ENCODE measurements at regions not wholly inside any gene's neighbourhood (a gene's known extent, or its start where the extent isn't known, plus 50 kb on each side); places are given as distances from the start of the nearest gene placed in this dataset.

DNA sequence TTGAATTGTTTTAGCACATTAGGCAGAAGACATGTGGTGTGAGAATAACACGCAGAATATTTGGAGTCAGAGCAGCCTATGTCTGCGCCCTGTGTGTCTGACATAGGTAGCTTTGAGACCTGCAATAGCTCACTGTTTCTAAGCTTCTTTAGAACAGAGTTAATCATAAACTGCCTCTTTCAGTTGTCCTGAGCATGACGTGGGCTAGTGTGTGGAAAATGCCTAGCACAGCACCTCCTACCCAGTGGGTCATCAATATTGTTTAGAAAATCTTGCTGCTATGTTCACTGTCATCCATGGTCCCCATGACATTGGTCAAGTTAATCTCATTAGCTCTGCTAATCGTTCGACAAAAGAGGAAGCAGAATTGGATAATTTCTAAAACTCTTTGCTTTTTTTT lies 357.4 kb upstream of the SGCD start:
- H3K4me1 ChIP-seq (ENCODE audit: control insufficient read depth in 2 of 3, insufficient read depth in 2 of 3, low read depth in 1 of 3, low read length in 3 of 3) = no peaks in the 10 kb centered on the region
- H3K9ac ChIP-seq (ENCODE audit: low read length in 3 of 3) = no peak overlapping the region
- H3K27ac ChIP-seq (ENCODE audit: low read depth in 2 of 2, low read length in 2 of 2) = no peak overlapping the region
- no peaks in the 10 kb centered on the region for H3K27me3 ChIP-seq (ENCODE audit: control insufficient read depth, insufficient read depth, low read length)
- TF ChIP-seq, protein P1, sequence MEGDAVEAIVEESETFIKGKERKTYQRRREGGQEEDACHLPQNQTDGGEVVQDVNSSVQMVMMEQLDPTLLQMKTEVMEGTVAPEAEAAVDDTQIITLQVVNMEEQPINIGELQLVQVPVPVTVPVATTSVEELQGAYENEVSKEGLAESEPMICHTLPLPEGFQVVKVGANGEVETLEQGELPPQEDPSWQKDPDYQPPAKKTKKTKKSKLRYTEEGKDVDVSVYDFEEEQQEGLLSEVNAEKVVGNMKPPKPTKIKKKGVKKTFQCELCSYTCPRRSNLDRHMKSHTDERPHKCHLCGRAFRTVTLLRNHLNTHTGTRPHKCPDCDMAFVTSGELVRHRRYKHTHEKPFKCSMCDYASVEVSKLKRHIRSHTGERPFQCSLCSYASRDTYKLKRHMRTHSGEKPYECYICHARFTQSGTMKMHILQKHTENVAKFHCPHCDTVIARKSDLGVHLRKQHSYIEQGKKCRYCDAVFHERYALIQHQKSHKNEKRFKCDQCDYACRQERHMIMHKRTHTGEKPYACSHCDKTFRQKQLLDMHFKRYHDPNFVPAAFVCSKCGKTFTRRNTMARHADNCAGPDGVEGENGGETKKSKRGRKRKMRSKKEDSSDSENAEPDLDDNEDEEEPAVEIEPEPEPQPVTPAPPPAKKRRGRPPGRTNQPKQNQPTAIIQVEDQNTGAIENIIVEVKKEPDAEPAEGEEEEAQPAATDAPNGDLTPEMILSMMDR (IDR thresholded peaks at IDR 0.05; ENCODE audit: borderline replicate concordance, extremely low read depth, insufficient read depth) = no peak
- peak in 1 of 5 donors; percentile 6 for DNase-seq
- H3K9me3 ChIP-seq (ENCODE audit: control insufficient read depth in 2 of 3, insufficient read depth in 1 of 3, low read length in 3 of 3) = no peaks in the 10 kb centered on the region
- H3K4me3 ChIP-seq (ENCODE audit: low read length in 3 of 3) = no peak overlapping the region
- H3K36me3 ChIP-seq (ENCODE audit: control insufficient read depth in 2 of 3, insufficient read depth in 3 of 3, low read length in 3 of 3) = no peaks in the 10 kb centered on the region
- intact Hi-C loops (cut with DNase I) = no loop called here
- no peak for FAIRE-seq

DNA sequence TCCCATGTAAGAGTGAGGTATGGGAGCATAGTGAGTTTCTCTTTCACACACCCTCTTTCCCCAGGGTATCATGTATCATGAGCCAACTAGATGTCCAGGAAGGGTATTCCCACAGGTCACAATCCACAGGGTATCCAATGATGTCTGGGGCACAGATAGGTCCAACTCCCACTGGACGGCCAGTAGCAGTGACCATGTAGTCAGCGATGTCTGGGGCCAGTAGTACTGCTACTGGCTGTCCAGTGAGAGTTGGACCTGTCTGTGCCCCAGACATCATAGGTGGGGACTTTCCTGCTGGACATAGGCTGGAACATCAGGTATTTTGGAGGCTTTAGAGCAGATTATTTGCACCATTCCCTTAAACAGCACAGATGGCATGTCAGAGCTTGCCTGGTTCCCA lies 352.6 kb upstream of the SGCD start:
- no peak overlapping the region for H3K4me3 ChIP-seq (ENCODE audit: low read length in 3 of 3)
- DNase-seq (no peak), FAIRE-seq (no peak)
- H3K27ac ChIP-seq (ENCODE audit: low read depth in 2 of 2, low read length in 2 of 2) = no peak overlapping the region
- no peaks in the 10 kb centered on the region for H3K4me1 ChIP-seq (ENCODE audit: control insufficient read depth in 2 of 3, insufficient read depth in 2 of 3, low read depth in 1 of 3, low read length in 3 of 3)
- TF ChIP-seq, protein P1 (IDR thresholded peaks at IDR 0.05; ENCODE audit: borderline replicate concordance, extremely low read depth, insufficient read depth) = no peak
- H3K36me3 ChIP-seq (ENCODE audit: control insufficient read depth in 2 of 3, insufficient read depth in 3 of 3, low read length in 3 of 3) = no peaks in the 10 kb centered on the region
- intact Hi-C loops (cut with DNase I) = no loop called here
- H3K9me3 ChIP-seq (ENCODE audit: control insufficient read depth in 2 of 3, insufficient read depth in 1 of 3, low read length in 3 of 3) = no peaks in the 10 kb centered on the region
- no peak overlapping the region for H3K9ac ChIP-seq (ENCODE audit: low read length in 3 of 3)
- no peaks in the 10 kb centered on the region for H3K27me3 ChIP-seq (ENCODE audit: control insufficient read depth, insufficient read depth, low read length)

DNA sequence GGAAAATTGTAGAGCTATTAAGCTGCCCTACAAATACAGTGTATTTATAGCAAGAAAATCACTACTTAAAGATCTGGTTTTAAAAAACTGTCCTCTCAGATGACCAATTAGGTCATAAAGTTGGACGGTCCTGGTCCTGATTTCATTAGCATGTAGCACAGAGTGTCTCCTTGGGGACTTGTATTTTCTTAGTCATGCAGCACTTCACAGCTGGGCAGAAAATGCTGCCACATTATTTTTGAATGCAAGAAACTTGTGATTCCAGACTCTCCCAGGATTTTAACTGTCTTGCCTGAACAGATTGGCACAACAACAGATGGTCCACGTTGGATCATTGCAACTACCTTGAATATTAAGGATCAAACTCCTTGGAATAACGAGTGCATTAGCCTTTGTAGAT lies 348.1 kb upstream of the SGCD start:
- intact Hi-C loops (cut with DNase I) = no loop called here
- no peak overlapping the region for H3K27ac ChIP-seq (ENCODE audit: low read depth in 2 of 2, low read length in 2 of 2)
- H3K9me3 ChIP-seq (ENCODE audit: control insufficient read depth in 2 of 3, insufficient read depth in 1 of 3, low read length in 3 of 3) = no peaks in the 10 kb centered on the region
- no peak overlapping the region for H3K4me3 ChIP-seq (ENCODE audit: low read length in 3 of 3)
- no peak overlapping the region for H3K9ac ChIP-seq (ENCODE audit: low read length in 3 of 3)
- FAIRE-seq (no peak), DNase-seq (peak in 2 of 5 donors; percentile 17 to 19)
- TF ChIP-seq, protein P1 (IDR thresholded peaks at IDR 0.05; ENCODE audit: borderline replicate concordance, extremely low read depth, insufficient read depth) = no peak
- no peaks in the 10 kb centered on the region for H3K4me1 ChIP-seq (ENCODE audit: control insufficient read depth in 2 of 3, insufficient read depth in 2 of 3, low read depth in 1 of 3, low read length in 3 of 3)
- H3K27me3 ChIP-seq (ENCODE audit: control insufficient read depth, insufficient read depth, low read length) = no peaks in the 10 kb centered on the region
- no peaks in the 10 kb centered on the region for H3K36me3 ChIP-seq (ENCODE audit: control insufficient read depth in 2 of 3, insufficient read depth in 3 of 3, low read length in 3 of 3)

DNA sequence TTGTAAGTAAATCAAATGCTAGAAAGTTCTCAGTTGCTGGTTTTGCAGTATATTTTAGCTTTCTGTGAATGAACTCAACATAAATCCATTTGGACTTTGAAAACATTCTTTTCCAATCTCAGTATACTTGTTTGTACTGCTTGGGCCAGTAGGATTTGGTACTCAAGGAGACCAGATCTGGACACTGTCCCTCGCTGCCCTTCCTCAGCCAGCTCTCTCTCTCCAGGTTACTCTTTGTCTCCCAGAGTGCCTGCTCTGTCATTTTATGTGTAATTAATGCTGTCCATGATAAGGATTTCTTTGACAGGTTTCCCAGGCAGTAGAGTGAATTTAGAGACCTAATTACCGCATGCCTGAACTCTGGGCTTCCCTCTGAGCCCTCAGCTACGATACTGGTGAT lies 344.6 kb upstream of the SGCD start:
- H3K4me1 ChIP-seq (ENCODE audit: control insufficient read depth in 2 of 3, insufficient read depth in 2 of 3, low read depth in 1 of 3, low read length in 3 of 3) = no peaks in the 10 kb centered on the region
- no peaks in the 10 kb centered on the region for H3K9me3 ChIP-seq (ENCODE audit: control insufficient read depth in 2 of 3, insufficient read depth in 1 of 3, low read length in 3 of 3)
- FAIRE-seq (no peak), DNase-seq (no peak)
- no peak overlapping the region for H3K27ac ChIP-seq (ENCODE audit: low read depth in 2 of 2, low read length in 2 of 2)
- H3K4me3 ChIP-seq (ENCODE audit: low read length in 3 of 3) = no peak overlapping the region
- intact Hi-C loops (cut with DNase I) = no loop called here
- H3K36me3 ChIP-seq (ENCODE audit: control insufficient read depth in 2 of 3, insufficient read depth in 3 of 3, low read length in 3 of 3) = no peaks in the 10 kb centered on the region
- TF ChIP-seq, protein P1 (IDR thresholded peaks at IDR 0.05; ENCODE audit: borderline replicate concordance, extremely low read depth, insufficient read depth) = no peak
- H3K27me3 ChIP-seq (ENCODE audit: control insufficient read depth, insufficient read depth, low read length) = no peaks in the 10 kb centered on the region
- no peak overlapping the region for H3K9ac ChIP-seq (ENCODE audit: low read length in 3 of 3)

Data from kidney (tissue), 13 donors.